ENCODE measurements at regions not wholly inside any gene's neighbourhood (a gene's known extent, or its start where the extent isn't known, plus 50 kb on each side); places are given as distances from the start of the nearest gene placed in this dataset.

DNA sequence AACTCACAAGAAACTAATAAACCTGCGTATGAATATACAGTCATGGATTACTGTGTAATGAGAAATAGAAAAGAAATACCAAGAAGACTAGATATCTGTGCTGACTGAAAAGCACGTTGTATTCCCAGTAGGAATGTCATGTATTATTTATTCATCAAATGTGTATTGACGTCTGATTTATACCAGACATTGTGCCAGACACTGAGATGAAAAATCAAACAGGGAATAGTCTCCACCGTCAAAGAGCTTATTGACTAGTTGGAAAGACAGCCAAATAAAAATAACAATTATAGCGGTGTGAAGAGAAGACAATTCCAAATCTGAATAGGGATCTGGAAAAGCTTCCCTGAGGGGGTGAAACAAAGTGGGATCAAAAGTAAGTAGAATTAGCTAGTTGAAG, 687.6 kb downstream of the C4orf33 start:
- TF ChIP-seq, protein P1, sequence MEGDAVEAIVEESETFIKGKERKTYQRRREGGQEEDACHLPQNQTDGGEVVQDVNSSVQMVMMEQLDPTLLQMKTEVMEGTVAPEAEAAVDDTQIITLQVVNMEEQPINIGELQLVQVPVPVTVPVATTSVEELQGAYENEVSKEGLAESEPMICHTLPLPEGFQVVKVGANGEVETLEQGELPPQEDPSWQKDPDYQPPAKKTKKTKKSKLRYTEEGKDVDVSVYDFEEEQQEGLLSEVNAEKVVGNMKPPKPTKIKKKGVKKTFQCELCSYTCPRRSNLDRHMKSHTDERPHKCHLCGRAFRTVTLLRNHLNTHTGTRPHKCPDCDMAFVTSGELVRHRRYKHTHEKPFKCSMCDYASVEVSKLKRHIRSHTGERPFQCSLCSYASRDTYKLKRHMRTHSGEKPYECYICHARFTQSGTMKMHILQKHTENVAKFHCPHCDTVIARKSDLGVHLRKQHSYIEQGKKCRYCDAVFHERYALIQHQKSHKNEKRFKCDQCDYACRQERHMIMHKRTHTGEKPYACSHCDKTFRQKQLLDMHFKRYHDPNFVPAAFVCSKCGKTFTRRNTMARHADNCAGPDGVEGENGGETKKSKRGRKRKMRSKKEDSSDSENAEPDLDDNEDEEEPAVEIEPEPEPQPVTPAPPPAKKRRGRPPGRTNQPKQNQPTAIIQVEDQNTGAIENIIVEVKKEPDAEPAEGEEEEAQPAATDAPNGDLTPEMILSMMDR (IDR thresholded peaks at IDR 0.05; ENCODE audit: borderline replicate concordance, extremely low read depth, low read length, poor library complexity, severe bottlenecking) = no peak
- TF ChIP-seq EZH2 (IDR thresholded peaks at IDR 0.05; ENCODE audit: borderline replicate concordance, low read depth, low read length, severe bottlenecking) = no peak

Data from DND-41 (cell line).